ENCODE measurements at regions not wholly inside any gene's neighbourhood (a gene's known extent, or its start where the extent isn't known, plus 50 kb on each side); places are given as distances from the start of the nearest gene placed in this dataset.

DNA sequence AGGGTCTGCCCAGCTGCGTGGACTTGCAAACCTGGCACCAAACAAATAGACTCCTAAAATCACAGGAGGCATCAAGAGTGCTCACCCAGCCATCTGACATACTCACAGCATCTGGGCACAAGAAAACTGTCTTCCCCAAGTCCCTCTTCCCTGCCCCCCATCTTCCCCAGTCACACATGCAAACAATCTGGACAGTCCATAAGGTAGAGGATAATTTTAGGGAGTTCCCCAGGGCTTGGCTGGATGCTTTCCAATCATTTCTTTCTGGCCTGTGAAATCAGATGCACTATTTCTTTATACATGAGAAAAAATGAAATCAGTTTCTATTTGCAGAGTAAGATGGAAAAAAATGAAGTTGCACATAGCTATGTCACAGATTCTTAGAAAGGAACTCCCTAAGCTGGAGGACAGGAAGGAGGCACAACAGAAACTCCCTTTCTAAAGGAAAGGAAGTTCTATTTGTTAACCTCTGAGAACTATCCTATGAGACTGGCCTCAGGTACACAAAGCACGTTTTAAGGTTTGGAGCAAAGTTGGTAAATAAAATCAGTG is 342.3 kb downstream of the HNRNPD start:
- DNase-seq (ENCODE audit: low read depth in 2 of 2) = no peak

DNA sequence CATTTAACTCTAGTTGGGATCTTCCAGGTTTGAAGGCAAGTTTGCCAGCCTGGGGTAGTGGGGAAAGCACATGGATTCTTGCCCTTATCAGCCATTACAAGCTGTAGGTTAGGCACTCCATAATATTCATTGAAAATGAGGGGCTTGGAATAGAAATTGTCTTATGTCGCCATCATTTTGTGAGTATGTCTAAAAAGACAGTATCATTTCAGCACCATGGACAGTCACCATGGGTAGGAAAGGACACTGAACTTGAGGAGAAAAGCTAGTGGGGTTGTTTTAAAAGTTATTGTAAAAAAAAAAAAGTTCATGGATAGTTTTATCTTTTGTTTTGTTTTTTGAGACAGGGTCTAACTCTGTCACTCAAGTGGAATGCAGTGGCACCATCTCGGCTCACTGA is 356.1 kb downstream of the HNRNPD start:
- peak; percentile 5 to 32 for DNase-seq (ENCODE audit: low read depth in 2 of 2)

GRCh38 chr4:82005158-82005557 is 368.6 kb downstream of the HNRNPD start:
- peak in 1 of 2 donors; percentile 5 for DNase-seq (ENCODE audit: low read depth in 2 of 2)

- no peak for DNase-seq (ENCODE audit: low read depth in 2 of 2)
These were observed 376.5 kb downstream of the HNRNPD start for GRCh38 chr4:81997313-81997712.

DNA sequence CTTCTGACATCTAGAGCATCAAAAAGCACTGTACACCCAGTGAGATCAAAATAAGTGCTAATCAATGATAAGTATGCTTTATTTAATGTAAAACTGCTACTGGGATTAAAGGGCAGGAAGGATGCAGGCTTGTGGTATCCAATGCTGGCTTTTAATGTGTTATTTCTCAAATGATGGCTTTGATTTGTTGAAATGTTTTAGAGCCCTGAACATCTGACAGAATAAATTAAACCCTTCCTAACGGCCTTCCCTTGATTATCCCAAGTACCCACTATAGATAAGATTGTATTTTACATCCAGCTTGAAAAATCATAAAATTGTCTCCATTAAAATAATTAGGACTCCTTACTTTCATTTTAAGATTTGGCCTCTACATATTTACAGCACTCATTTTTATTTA is 382.9 kb downstream of the HNRNPD start:
- no peak for DNase-seq (ENCODE audit: low read depth in 2 of 2)

DNA sequence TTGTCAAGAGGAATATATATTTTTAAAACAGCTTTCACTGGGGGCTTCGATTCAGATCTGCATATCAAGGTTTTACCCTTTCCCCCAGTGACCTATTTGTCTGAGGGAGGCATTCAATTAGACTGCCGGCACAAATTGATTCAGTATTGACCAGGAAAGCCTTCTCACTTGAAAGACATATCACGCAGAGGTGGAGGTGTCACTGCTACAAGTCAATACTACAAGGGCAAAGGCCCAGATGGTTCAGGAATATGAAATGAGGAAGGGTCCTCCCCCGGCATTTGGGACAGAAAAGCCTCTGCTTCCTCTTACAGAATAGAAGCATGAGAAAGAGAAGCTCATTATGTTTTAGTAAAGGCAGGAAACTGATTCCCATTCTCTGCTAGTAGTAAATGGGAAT is 383.6 kb downstream of the HNRNPD start:
- DNase-seq (ENCODE audit: low read depth in 2 of 2) = no peak

- no peak for DNase-seq (ENCODE audit: low read depth in 2 of 2)
These were observed 384.6 kb downstream of the HNRNPD start for GRCh38 chr4:81989202-81989601.

DNA sequence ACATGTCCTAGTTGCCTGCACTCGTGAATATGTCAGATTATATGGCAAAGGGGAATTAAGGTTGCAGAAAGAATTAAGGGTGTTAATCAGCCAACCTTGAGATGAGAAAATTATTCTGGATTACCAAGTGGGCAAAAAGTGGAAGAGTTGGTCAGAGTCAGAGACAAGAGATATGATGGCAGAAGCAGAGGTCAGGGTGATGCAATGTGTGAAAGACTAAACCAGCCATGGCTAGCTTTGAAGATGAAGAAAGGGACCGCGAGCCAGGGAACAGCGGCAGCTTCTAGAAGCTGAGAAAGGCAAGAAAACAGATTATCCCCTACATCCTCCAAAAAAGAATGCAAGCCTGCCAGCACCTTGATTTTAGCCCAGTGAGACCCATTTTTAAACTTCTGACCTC is 385.6 kb downstream of the HNRNPD start:
- DNase-seq (ENCODE audit: low read depth in 2 of 2) = no peak

DNA sequence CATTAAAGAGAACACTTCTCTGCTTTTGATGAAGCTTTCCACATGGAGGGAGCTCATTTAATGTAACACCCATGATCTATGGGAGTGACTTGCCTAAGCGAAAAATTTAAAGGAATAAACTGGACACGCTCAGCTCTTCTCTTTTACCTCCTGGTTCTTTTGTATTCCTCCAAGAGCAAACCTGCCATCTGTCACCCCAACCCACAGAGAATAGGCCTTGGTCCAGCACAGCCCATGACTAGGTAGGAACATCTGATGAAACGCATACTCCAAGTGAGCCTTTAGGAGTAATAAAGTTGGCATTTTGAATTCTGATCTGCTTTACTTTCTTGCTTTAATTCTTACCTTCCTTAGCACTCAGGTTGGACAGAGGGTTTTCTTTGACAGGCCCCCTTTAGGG is 389.0 kb downstream of the HNRNPD start:
- no peak for DNase-seq (ENCODE audit: low read depth in 2 of 2)

- DNase-seq (ENCODE audit: low read depth in 2 of 2) = no peak
These were observed 390.8 kb downstream of the HNRNPD start for GRCh38 chr4:81982846-81983540.

DNA sequence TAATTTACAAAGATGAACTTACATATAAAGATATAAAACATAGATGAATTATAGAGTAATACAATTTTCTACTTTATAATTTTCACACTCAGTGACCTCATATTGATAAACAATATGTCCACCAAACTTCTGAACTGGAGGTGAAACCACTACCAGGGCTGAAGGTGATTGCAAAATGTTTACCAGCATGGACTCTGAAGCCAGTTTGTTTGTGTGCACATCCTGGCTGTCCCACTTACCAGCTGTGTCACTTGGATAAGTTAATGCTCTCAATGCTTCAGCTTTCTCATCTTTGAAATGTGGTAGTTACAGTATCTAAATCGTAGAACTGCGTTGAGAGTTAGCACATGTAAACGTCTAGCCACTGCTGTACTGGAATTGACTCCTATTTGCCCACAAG is 392.6 kb downstream of the HNRNPD start:
- no peak for DNase-seq (ENCODE audit: low read depth in 2 of 2)

DNA sequence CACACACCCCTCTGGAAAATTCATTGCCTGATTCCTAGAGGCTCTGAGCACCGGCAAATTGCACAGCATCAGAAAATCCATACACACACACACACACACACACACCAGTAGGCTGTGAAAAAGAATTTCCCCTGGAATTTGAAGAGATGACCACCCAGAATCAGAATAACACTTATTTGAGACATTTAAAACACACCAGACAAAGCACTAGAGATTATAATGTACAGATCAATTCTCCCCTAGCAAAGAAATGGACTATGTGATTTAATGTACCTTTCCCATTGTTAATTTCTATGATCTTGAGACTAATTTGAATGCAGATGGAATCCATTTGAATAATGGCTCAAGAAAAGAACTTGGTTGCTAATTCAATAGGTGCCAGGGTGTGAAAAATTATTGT is 399.3 kb downstream of the HNRNPD start:
- no peak for DNase-seq (ENCODE audit: low read depth in 2 of 2)

GRCh38 chr4:81971637-81972381 is 402.0 kb downstream of the HNRNPD start:
- DNase-seq (ENCODE audit: low read depth in 2 of 2) = no peak

- no peak for DNase-seq (ENCODE audit: low read depth in 2 of 2)
These were observed 402.7 kb downstream of the HNRNPD start for GRCh38 chr4:81971061-81971460.

- DNase-seq (ENCODE audit: low read depth in 2 of 2) = no peak
These were observed 403.3 kb downstream of the HNRNPD start for GRCh38 chr4:81970454-81970853.

DNA sequence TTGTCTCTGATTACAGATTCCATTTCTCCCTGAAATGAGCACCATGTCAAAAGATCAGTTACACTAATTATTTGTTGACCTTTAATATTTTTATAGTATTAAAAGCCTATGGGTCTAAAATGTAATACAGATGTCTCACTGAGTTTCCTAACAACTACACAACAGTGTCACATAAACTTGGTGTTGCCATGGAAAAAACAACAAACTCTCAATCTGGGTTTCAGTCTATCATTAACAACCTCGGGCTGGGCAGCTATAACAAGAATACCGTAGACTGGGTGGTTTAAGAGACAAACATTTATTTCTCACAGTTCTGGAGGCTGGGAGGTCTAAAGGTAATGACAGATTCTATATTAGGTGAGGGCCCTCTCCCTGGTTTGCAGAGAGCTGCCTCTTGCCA is 407.1 kb downstream of the HNRNPD start:
- no peak for DNase-seq (ENCODE audit: low read depth in 2 of 2)

- no peak for DNase-seq (ENCODE audit: low read depth in 2 of 2)
These were observed 407.9 kb downstream of the HNRNPD start for GRCh38 chr4:81965911-81966310.

DNA sequence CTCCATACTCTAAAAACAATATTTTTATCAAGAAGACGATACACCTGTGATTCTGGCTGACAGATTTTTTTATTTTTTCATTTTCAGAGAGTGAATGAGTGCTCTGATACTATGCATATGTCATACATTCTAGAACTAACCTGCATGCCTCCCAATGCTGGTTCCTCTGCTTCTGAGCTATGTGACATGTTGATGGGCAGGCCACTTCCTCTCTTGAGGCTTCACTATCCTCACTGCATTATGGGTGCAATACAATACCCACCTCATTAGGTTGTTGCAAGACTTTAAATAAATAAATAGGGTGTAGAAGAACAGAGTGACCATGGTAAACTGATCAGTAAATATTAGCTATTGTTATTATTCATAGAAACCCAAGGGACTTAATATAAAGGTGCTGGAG is 408.3 kb downstream of the HNRNPD start:
- no peak for DNase-seq (ENCODE audit: low read depth in 2 of 2)

GRCh38 chr4:81963763-81964020 is 410.1 kb downstream of the HNRNPD start:
- DNase-seq (ENCODE audit: low read depth in 2 of 2) = no peak

GRCh38 chr4:81963015-81963762 is 410.6 kb downstream of the HNRNPD start:
- no peak for DNase-seq (ENCODE audit: low read depth in 2 of 2)

- DNase-seq (ENCODE audit: low read depth in 2 of 2) = no peak
These were observed 412.8 kb downstream of the HNRNPD start for GRCh38 chr4:81960961-81961360.

DNA sequence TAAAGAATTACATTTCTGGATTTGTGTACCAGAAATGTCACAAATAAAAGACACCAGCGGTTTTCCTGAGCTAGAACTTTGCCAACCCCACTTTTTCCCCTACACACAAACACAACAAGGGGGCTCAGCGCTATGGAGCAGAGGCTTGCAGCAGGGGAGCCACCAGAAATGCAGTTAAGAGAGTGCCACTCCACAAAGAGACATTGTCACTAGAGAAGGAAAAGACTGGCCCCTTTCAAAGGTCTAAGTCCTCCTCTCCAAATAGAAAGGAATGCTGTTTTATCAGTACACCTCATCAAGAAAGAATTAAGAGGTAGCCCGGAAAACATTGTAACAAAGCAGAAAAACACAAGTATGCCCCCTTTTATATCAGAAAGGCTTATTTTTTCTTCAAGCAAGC is 419.5 kb downstream of the HNRNPD start:
- no peak for DNase-seq (ENCODE audit: low read depth in 2 of 2)
